ENCODE measurements at regions not wholly inside any gene's neighbourhood (a gene's known extent, or its start where the extent isn't known, plus 50 kb on each side); places are given as distances from the start of the nearest gene placed in this dataset.
A peak's percentile ranks its signal among the peaks of the same experiment; 100 is the strongest.
"Not testable (repeated sequence)": the region's sequence is repeated elsewhere in the genome, so short reads cannot be mapped to it uniquely, and the experiment has no call there.

DNA sequence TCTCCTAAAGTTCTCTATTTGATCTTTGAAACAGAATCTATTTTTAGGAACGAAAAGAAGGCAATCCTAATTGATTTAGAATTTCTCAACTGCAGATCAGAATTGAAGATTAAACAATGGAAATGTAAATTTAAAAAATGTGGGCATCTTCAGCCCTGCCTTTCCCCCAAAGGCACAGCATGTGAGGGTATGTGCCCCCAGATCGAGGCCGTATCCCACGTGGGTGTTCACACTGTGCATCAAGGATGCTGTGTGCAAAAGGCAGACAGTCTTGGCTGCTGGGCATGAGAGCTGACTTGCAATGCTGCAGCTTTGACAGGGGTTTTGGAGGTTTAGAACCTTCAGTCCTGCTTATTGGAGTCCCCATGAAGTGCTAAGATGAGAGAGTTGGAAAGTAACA lies 346.3 kb downstream of the VRK1 start:
- no peak for DNase-seq (ENCODE audit: low read depth)

DNA sequence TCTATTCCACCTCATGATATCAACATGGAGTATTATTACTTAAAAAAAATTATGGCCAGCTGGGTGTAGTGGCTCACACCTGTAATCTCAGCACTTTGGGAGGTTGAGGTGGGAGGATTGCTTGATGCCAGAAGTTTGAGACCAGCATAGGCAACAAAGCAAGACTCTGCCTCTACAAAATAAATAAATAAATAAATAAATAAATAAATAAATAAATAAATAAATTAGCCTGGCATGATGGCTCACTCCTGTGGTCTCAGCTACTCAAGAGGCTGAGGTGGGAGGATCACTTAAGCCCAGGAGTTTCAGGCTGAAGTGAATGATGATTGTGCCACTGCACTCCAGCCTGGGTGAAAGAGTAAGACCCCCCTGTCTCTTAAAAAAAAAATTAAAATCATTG lies 350.8 kb downstream of the VRK1 start:
- DNase-seq (ENCODE audit: low read depth), result not testable (repeated sequence)

DNA sequence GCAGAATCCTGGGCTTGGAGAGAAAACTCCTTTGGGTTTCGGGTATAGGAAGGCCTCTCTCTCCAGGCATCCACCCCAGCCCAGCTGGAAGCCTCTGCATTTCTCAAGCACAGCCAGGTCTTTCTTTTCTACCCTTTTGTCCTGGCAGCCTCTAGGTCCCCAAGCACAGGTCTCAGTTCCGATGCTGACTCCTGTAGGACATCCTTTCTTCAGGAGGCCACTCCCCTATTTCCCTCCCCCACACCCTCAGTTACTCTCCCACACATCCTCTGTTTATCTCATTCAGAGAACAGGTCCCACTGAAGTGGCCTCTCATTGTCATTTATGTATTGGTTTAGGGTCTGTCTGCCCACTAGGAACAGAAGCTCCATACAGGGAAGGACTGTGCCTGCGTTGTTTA lies 352.6 kb downstream of the VRK1 start:
- no peak for DNase-seq (ENCODE audit: low read depth)

DNA sequence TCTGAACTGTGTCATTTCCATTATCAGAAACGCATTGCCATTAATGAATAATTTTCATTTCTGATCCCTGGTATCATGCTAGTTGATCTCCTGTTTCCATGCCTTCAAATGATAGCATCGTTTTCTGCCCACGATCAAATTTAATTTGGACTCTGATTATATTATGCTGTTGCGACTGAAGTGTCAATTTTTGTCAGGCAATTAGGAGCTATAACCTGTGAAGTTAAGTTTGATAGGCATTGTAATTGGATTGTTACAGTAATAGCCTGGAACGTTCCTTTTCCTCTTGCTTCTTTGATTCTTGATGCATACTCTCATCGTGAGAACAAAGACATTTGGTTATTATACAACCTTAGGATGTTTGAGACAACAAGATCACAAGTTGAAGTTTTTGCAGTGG lies 356.3 kb downstream of the VRK1 start:
- DNase-seq (ENCODE audit: low read depth), result no peak

DNA sequence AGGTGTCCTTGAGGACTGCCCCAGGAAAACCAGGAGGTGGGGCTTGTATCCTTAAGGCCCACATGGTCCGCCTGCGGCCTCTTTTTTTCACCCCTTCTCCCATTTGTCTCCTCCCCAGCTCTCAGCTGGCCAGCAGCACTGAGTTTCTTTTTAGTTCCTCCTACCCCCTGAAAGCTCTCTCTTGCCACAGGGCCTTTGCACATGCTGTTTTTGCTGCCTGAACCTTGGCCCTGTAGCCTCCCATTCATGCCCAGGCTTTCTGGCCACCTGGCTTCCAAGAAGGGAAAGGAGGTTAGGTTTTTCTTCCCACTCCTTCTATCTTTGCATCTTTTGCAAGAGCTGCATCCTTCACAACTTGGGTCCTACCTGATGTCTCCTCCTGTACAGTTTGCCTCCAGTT lies 358.1 kb downstream of the VRK1 start:
- no peak for DNase-seq (ENCODE audit: low read depth)

DNA sequence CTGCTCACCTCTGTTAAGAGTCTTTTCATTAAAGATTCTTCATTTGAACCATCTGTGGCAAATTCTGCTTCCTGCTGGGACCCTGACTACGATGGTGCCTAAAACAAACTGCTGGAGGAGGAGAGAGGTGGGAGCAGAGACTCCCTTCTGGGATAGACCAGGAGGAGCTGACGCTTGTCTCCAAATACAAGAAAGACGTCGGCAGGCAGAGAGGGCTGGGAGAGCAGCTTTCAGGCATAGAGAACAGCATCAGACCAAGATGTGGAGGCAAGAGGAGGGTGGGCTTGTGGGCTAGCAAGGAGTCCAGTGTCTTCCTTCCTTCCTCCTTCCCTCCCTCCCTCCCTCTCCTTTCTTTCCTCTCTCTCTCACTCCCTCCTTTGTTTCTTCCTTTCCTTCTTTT lies 358.6 kb downstream of the VRK1 start:
- DNase-seq (ENCODE audit: low read depth), result no peak

DNA sequence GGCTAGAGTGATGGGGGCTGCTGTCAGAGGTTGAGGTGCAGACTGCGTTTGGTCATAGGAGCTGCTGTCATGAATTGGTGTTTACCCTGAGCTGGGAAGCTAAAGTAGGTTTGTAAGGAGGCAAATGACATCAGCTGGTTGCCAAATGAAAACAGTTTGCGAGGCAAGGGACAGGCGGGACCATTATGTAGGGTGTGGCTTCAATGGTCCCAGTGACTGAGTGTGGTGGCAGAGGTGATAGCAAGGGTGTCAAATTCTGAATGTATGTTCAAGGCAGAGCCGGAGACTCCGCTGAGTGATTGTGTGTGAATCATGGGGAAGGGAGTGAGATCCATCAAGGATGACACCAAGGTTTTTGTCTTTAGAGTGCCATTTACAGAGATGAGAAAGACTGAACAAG lies 359.5 kb downstream of the VRK1 start:
- no peak for DNase-seq (ENCODE audit: low read depth)

DNA sequence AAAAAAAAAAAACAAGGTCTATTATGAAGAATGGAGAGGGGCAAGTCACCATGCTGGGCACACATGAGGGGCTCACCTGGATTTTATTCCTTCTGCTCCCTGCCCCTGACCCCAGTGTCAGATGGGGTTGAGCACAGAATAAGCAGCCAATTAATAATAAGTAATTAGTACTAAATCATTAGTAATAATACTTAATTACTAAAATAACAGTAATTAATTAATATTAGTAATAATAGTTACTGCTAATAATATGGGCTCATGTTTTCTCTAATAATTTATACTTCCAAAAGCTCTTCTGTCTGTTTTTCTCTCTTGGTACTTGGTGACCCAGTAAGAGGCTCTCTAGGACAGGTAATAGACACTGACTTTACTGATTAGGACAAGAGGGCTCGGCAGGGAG lies 360.9 kb downstream of the VRK1 start:
- no peak for DNase-seq (ENCODE audit: low read depth)

DNA sequence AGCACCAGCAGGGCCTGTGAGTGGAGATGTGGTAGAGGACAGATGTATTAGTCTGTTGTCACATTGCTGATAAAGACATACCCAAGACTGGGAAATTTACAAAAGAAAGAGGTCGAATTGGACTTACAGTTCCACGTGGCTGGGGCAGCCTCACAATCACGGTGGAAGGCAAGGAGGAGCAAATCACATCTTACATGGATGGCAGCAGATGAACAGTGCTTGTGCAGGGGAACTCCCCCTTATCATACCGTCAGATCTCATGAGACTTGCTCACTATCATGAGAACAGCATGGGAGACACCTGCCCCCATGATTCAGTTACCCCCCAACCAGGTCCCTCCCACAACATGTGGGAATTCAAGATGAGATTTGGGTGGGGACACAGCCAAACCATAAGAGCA lies 361.9 kb downstream of the VRK1 start:
- no peak for DNase-seq (ENCODE audit: low read depth)

DNA sequence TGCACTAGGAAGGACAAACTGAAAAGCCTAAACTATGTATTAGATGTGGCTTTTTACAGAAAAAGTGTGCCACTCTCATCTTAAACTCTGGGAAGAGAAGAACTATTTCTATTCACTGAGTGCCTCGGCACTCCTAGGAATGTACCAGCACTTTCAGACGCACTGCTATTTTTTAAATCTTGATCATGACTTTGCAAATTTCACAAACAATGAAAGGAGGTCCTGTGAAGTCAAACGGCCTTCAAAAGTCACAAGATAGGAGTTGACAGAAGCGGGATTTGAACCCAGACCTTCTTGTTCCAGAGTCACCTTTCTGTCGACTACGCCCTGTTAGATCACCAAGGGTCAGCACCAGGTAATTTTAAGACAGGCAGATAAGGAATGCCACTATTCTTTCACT lies 365.4 kb downstream of the VRK1 start:
- DNase-seq (ENCODE audit: low read depth), result no peak

DNA sequence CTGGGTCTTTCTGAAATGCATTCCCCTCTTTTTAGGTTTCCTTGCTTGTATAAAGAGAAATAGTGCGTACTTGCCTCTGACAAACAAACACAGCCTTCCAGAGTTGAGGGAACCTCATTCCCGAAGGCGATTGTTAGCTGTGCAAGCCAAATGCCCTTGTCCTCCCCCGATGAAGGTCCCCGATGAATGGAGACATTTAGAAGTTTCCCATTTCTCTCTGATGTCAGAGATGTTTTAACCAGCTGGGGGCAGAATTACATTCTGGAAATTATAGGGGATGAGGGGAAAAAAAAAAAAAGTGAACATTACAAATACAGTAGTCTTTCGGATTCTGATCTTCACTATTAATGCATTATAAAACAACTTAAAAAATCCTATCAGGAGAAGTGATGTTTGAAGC lies 366.8 kb downstream of the VRK1 start:
- no peak for DNase-seq (ENCODE audit: low read depth)

DNA sequence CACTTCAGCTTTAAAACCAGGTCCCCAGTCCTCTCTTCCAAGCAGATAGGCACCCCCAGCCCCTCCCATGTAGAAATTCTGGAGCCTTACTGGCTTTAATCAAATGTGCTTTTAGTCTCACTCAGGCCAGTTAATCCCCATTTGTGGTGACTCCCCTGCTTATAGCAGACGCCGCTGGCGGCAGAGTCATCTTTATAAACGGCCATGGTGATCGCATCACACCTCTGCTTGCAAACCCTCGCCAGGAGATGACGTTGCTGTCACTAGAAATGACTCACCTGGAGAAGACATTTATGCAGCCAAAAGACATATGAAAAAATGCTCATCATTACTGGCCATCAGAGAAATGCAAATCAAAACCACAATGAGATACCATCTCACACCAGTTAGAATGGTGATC lies 369.3 kb downstream of the VRK1 start:
- DNase-seq (ENCODE audit: low read depth), result no peak

DNA sequence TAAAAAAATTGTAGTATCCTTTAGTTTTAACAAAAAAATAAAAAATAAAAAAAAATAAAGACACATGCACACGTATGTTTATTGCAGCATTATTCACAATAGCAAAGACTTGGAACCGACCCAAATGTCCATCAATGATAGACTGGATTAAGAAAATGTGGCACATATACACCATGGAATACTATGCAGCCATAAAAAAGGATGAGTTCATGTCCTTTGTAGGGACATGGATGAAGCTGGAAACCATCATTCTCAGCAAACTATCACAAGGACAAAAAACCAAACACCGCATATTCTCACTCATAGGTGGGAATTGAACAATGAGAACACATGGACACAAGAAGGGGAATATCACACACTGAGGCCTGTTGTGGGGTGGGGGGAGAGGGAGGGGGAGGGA lies 370.4 kb downstream of the VRK1 start:
- DNase-seq (ENCODE audit: low read depth), result not testable (repeated sequence)

DNA sequence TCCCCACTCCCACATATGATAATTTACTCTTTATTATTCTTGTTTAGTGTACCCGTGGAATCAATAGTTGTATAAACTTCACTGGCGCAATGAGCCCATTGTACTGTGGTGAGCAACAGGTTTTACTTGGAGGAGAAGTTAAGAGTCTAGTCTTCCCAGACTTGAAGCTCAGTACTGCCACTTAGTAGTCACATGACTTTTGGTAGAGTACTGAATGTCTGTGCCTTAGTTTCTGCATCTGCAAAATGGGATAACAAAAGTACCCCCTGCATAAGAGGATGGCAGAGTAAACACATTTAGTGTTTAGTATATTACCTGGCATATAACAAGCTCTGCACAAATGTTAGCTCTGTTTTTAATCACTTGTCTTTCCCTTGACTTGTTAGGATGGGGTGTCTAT lies 375.5 kb downstream of the VRK1 start:
- DNase-seq (ENCODE audit: low read depth), result no peak

DNA sequence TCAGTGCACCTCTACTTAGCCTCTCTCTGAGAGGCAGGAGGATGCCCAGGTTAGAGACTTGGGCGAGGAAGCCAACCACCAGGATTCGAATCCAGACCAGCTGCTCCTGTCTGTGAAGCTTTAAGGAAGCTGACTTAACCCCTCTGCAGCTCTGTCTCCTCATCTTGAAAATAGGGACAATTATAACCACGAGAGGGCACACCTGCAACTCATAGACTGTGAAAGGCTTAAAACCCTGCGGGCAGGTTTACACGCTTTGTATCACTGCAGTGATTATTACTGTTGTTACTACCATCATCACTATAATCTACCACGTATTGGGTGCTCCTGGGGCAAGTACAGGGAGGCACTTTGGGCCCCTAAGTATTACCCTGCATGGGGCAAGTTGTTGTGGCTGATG lies 379.8 kb downstream of the VRK1 start:
- no peak for DNase-seq (ENCODE audit: low read depth)

DNA sequence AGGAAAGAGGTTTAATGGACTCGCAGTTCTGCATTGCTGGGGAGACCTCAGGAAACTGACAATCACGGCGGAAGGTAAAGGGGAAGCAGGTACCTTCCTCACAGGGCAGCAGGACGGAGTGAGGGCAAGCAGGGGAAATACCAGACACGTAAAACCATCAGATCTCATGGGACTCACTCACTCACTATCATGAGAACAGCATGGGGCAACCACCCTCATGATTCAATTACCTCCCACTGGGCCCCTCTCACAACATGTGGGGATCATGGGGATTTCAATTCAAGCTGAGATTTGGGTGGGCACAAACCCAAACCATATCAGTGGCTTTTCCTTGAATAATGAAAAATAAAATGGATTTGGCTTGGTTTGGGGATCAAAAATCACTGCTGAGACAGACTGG lies 380.5 kb downstream of the VRK1 start:
- no peak for DNase-seq (ENCODE audit: low read depth)

DNA sequence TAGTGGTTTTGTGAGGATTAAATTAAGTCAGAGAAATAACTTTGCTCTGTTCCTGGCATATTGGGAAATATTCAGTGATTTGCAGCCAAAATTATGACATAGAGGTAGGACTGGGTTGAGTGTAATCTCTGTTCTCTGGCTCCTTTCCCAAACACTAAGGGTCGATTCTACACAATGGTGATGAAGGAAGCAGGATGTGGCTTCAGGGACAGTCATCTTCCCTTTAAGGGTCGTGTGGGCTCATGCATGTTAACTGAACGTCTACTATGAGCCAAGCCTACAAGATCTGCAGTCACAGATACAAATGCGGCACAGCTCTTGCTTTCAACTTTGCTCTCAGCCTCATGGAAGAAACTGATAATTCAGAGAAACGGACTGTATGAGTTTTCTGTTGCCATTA lies 381.6 kb downstream of the VRK1 start:
- DNase-seq (ENCODE audit: low read depth), result peak; percentile 17

DNA sequence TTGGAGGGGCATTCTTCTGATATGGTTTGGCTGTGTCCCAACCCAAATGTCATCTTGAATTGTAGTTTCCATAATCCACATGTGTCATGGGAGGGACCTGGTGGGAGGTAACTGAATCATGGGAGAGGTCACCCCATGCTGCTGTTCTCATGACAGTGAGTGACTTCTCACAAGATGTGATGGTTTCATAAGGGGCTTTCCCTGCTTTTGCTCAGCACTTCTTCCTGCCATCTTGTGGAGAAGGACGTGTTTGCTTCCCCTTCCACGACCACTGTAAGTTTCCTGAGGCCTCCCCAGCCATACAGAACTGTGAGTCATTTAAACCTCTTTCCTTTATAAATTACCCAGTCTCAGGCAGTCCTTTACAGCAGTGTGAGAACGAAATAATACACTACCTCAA lies 382.4 kb downstream of the VRK1 start:
- DNase-seq (ENCODE audit: low read depth), result no peak

DNA sequence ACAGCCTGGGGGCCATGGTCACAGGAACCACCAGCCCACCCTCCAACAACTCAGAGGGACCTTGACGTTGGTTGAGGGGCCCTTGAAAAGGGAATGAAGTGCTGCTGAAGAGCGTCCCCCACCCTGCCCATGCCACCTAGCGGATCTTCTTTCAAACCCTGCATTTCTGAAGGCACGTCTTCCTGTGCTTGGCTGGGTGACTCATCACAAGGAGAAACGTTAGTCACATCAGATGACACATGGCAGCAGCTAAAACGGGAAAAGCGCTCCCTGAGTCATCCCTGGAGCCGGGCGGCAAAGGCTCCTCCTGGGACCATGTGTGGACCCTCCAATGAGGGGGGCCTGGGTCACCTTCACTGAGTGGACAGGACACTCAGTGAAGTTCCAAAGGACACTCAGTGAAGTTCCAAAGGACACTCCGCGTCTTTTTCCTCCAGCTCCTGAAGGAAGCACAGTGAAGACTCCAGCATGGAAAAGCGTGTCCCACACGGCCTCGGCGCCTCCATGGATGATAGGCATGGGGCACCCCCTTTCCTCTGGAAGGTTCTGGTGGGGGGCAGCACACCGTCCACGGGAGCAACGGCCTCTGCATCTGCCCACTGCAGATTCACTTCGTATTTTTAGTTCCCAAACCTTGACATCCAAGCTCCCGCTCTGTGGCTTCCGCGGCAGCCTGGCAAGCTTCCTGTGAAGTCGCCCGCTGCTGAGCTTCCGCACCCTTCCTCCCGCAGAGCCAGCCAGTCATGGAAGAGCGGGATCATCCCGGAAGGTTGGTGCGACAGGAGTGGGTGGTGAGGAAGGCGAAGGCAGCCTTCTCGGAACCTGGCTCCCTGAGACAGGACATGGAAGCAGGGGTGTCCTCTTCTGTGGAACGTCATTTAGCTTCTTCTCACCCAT lies 383.4 kb downstream of the VRK1 start:
- peak; percentile 68 for DNase-seq (ENCODE audit: low read depth)

DNA sequence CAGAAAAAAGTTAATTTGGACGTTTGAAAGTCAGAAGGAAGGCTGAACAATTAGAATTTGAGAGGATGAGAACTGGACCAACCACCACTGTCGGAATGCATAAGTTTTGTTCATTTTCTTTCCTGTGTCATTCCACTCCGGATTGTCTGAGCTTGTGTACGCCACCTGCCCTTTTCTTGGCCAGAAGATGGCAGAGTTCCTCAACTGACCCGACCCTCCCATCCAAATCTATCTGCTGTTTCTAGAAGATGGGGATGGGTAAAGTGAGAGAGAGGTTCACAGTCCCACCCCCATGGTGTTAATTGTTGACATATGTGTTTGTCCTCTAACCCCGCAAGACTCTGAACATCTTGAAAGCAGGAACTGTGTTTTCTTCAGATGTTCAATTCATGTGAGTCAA lies 388.0 kb downstream of the VRK1 start:
- no peak for DNase-seq (ENCODE audit: low read depth)

DNA sequence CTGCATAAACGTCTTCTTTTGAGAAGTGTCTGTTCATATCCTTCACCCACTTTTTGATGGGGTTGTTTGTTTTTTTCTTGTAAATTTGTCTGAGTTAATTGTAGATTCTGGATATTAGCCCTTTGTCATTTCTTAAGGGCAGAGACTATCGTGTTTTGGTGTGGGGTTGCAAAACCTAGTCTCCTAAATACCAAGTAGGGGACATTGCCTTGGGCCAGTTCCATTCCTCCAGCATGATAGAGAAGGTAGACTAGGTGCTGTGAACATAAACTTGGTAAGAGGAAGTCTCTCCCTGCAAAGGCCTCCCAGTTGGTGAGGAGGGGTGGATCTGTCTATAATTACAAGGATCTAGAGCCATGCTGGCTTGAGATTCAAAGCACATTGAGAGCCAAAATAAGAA lies 390.7 kb downstream of the VRK1 start:
- DNase-seq (ENCODE audit: low read depth), result no peak

DNA sequence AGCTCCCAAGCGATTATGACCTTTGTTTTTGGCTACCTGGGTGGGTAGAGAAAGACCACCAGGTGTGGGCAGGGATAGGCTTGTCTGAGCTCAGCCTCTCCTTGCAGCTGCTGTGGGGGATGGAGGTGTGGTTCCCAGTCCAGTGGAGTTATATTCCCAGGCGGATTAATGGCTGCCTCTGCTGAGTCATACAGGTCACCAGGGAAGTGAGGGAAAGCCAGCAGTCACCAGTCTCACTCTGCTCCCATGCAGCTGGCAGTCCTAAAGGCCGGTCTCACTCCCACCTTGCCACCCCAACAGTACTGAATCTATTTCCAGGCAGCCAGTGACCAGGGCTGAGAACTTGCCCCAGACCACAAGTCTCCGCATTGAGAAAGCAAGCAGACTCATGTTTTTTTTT lies 399.2 kb downstream of the VRK1 start:
- no peak for DNase-seq (ENCODE audit: low read depth)

DNA sequence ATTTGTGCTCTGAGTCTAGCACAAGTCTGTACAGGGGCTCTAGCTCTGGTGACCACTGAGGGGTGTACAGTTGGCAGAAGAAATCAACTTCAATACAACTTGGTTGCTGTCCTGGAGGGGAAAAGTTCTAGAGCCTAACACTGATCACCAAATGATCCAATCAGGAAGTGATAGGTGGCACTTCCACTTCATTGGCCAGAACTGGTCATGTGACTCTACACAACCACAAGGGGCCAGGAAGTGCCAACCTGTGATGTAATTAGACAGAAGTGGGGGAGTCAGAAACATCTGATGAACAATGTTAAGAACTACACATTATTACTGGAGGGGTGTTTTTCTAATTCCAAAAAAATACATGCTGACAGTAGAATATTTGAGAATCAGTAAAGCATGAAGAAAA lies 401.6 kb downstream of the VRK1 start:
- DNase-seq (ENCODE audit: low read depth), result no peak

DNA sequence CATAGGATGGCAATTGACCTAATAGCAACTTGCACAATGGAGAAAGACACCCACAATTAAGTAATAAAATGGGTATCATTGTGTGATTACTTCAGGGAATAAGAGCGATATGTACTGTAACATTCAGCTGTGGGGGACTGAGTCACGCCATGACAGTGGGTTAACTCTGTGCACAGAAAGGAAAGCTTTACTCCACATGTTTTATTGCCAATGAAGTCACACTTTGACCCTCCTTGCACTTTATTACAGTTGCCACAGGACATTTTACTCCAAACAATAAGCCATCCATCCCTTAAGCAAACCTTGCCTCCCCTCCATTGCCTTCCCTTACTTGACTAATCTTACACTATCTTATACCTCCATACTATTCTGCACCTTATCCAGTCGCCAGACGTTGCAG lies 403.1 kb downstream of the VRK1 start:
- DNase-seq (ENCODE audit: low read depth), result no peak

Measured in GM04504 (cell line).